ENCODE measurements at regions not wholly inside any gene's neighbourhood (a gene's known extent, or its start where the extent isn't known, plus 50 kb on each side); places are given as distances from the start of the nearest gene placed in this dataset.

DNA sequence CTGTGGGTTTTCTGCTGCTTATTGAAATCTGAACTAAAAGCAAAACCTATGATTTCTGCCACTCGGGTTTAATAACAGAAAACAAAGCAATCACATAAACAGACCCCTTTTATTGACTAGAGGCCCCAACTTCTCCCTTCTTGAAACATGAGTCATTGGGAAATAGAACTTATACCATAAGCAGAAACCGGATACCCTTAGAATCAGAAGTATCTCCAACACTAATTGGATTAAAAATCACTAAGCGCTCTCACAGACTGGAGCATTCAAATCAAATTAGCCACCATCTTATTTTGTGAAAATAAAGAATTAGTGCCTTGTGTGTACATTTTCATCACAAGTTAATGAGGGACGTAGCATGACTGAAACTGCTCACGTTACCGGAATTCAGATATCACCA lies 206.9 kb downstream of the WDR11 start:
- TF ChIP-seq, protein P1, sequence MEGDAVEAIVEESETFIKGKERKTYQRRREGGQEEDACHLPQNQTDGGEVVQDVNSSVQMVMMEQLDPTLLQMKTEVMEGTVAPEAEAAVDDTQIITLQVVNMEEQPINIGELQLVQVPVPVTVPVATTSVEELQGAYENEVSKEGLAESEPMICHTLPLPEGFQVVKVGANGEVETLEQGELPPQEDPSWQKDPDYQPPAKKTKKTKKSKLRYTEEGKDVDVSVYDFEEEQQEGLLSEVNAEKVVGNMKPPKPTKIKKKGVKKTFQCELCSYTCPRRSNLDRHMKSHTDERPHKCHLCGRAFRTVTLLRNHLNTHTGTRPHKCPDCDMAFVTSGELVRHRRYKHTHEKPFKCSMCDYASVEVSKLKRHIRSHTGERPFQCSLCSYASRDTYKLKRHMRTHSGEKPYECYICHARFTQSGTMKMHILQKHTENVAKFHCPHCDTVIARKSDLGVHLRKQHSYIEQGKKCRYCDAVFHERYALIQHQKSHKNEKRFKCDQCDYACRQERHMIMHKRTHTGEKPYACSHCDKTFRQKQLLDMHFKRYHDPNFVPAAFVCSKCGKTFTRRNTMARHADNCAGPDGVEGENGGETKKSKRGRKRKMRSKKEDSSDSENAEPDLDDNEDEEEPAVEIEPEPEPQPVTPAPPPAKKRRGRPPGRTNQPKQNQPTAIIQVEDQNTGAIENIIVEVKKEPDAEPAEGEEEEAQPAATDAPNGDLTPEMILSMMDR (IDR thresholded peaks at IDR 0.05 in 8 of 11, conservative IDR thresholded peaks at IDR 0.05 in 3 of 11) = no peak
- TF ChIP-seq POLR2AphosphoS5 (IDR thresholded peaks at IDR 0.05) (no peak), POLR2A (IDR thresholded peaks at IDR 0.05) (no peak)
